ENCODE measurements at regions not wholly inside any gene's neighbourhood (a gene's known extent, or its start where the extent isn't known, plus 50 kb on each side); places are given as distances from the start of the nearest gene placed in this dataset.

DNA sequence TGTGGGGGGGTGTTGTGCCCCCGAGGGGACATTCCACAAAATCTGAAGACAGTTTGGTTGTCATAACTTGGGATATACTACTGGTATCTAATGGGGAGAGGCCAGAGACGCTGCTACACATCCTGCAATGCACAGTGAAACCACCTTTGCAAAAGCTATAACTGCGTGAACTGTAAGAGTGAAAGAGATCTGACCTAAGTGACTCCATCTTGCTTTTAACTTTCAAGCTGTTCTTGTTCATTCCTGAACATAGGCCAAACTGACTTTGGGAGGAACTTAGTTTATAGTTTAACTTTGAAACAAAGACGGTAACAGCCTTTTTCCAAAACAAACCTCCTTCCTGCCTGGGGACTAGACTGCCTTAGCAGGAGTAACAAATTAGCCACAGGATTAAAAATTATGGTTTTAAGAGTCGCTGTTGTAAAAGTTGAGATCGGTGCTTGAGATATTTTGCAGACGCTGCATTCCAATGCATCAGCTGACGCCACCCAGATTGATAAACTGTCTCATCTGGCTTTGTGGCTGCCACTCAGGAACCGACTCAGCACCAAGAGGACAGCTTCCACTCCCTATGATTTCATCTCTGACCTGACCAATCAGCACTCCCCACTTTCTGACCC lies 70.9 kb downstream of the ATXN3L start:
- Histone ChIP-seq H3K79me2 (ENCODE audit: insufficient read depth, low read length) (no peaks in the 10 kb centered on the region), H4K20me1 (ENCODE audit: insufficient read depth, low read length) (no peaks in the 10 kb centered on the region), H3K9me3 (ENCODE audit: low read length) (peaks cover 2% of the 10 kb centered on the region; the same call in 1 of the 2 replicates), H2AFZ (ENCODE audit: low read length) (no peak overlapping the region), H3K9me2 (ENCODE audit: low read depth, low read length) (no peaks in the 10 kb centered on the region), H3K4me1 (ENCODE audit: insufficient read depth, low read length, severe bottlenecking) (peaks cover 17% of the 10 kb centered on the region), H3F3A (ENCODE audit: insufficient read depth, low read length) (no peaks in the 10 kb centered on the region), H3K27me3 (ENCODE audit: insufficient read depth, low read length) (no peaks in the 10 kb centered on the region), H3K36me3 (ENCODE audit: insufficient read depth, low read length) (no peaks in the 10 kb centered on the region), H3K27ac (ENCODE audit: low read depth, low read length, poor library complexity, severe bottlenecking) (no peak overlapping the region), H3K4me2 (ENCODE audit: low read length) (no peak overlapping the region), H3K4me3 (ENCODE audit: low read depth, low read length, poor library complexity, severe bottlenecking) (no peak overlapping the region), H3K9ac (ENCODE audit: low read length) (no peak overlapping the region)
- TF ChIP-seq EZH2 (IDR thresholded peaks at IDR 0.05; ENCODE audit: borderline replicate concordance, low read length): no peak
- TF ChIP-seq, protein P1, sequence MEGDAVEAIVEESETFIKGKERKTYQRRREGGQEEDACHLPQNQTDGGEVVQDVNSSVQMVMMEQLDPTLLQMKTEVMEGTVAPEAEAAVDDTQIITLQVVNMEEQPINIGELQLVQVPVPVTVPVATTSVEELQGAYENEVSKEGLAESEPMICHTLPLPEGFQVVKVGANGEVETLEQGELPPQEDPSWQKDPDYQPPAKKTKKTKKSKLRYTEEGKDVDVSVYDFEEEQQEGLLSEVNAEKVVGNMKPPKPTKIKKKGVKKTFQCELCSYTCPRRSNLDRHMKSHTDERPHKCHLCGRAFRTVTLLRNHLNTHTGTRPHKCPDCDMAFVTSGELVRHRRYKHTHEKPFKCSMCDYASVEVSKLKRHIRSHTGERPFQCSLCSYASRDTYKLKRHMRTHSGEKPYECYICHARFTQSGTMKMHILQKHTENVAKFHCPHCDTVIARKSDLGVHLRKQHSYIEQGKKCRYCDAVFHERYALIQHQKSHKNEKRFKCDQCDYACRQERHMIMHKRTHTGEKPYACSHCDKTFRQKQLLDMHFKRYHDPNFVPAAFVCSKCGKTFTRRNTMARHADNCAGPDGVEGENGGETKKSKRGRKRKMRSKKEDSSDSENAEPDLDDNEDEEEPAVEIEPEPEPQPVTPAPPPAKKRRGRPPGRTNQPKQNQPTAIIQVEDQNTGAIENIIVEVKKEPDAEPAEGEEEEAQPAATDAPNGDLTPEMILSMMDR (IDR thresholded peaks at IDR 0.05; ENCODE audit: low read length): no peak

DNA sequence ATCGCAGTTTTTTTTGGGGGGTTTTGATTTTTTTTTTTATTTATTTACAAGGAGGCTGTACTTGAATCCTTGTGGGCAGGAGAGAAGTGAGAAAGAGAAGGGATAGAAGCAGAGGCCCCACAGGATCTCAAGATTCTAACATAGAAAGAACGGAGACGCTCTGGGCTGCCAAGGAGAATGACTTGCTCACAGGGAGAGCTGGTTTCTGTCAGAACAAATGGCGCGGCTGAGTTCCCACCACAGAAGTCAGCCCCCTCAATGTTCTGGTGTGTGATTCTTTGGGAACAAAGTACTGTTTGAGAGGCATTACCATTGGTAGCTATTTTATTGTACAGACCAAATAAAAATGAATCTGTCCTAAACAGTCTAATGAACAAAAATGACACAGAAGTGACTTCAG lies 80.6 kb downstream of the ATXN3L start:
- Histone ChIP-seq H4K20me1 (ENCODE audit: insufficient read depth, low read length) (no peaks in the 10 kb centered on the region), H3K9me3 (ENCODE audit: low read length) (no peaks in the 10 kb centered on the region), H3K4me3 (ENCODE audit: low read depth, low read length, poor library complexity, severe bottlenecking) (no peak overlapping the region), H2AFZ (ENCODE audit: low read length) (no peak overlapping the region), H3K4me2 (ENCODE audit: low read length) (no peak overlapping the region), H3K36me3 (ENCODE audit: insufficient read depth, low read length) (no peaks in the 10 kb centered on the region), H3K9ac (ENCODE audit: low read length) (no peak overlapping the region), H3F3A (ENCODE audit: insufficient read depth, low read length) (no peaks in the 10 kb centered on the region), H3K27ac (ENCODE audit: low read depth, low read length, poor library complexity, severe bottlenecking) (no peak overlapping the region), H3K9me2 (ENCODE audit: low read depth, low read length) (no peaks in the 10 kb centered on the region), H3K27me3 (ENCODE audit: insufficient read depth, low read length) (no peaks in the 10 kb centered on the region), H3K79me2 (ENCODE audit: insufficient read depth, low read length) (no peaks in the 10 kb centered on the region), H3K4me1 (ENCODE audit: insufficient read depth, low read length, severe bottlenecking) (no peaks in the 10 kb centered on the region)
- TF ChIP-seq, protein P1 (IDR thresholded peaks at IDR 0.05; ENCODE audit: low read length): no peak
- TF ChIP-seq EZH2 (IDR thresholded peaks at IDR 0.05; ENCODE audit: borderline replicate concordance, low read length): no peak

DNA sequence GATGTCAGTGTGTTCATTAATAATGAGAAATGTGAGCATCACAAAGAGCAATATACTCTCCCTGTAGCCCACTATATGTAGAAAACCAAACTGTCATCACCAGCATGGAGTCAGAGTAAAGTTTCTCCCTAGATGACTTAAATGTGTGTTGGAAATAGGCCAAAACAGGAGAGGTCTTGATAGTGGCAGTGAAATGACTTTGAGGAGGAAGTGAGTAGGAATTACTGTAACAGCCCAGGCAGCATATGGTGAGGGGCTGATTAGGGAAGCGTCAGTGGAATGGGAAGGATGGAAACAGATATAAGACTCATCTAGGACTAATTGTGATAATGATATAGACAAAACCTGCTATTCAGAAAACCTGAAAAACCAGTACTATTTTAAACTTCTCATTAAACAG lies 83.9 kb downstream of the ATXN3L start:
- Histone ChIP-seq H4K20me1 (ENCODE audit: insufficient read depth, low read length) (no peaks in the 10 kb centered on the region), H3K9me3 (ENCODE audit: low read length) (no peaks in the 10 kb centered on the region), H3F3A (ENCODE audit: insufficient read depth, low read length) (no peaks in the 10 kb centered on the region), H3K79me2 (ENCODE audit: insufficient read depth, low read length) (no peaks in the 10 kb centered on the region), H3K4me2 (ENCODE audit: low read length) (no peak overlapping the region), H3K9ac (ENCODE audit: low read length) (no peak overlapping the region), H3K4me3 (ENCODE audit: low read depth, low read length, poor library complexity, severe bottlenecking) (no peak overlapping the region), H3K9me2 (ENCODE audit: low read depth, low read length) (no peaks in the 10 kb centered on the region), H3K27ac (ENCODE audit: low read depth, low read length, poor library complexity, severe bottlenecking) (no peak overlapping the region), H3K27me3 (ENCODE audit: insufficient read depth, low read length) (no peaks in the 10 kb centered on the region), H2AFZ (ENCODE audit: low read length) (no peak overlapping the region), H3K36me3 (ENCODE audit: insufficient read depth, low read length) (no peaks in the 10 kb centered on the region), H3K4me1 (ENCODE audit: insufficient read depth, low read length, severe bottlenecking) (peaks cover 11% of the 10 kb centered on the region)
- no peak for TF ChIP-seq EZH2 (IDR thresholded peaks at IDR 0.05; ENCODE audit: borderline replicate concordance, low read length)
- TF ChIP-seq, protein P1 (IDR thresholded peaks at IDR 0.05; ENCODE audit: low read length): no peak

All from OCI-LY1 (cell line).